DOHH2 (cell line): ENCODE measurements at regions not wholly inside any gene's neighbourhood (a gene's known extent, or its start where the extent isn't known, plus 50 kb on each side); places are given as distances from the start of the nearest gene placed in this dataset.

Experiments used
- CTCF ChIP-seq: fragments of 200-600 bp; sonication (generic); IDR thresholded peaks from one replicate; pipeline ENCODE4 v1.5.1; 2014; ENCODE audit warnings: antibody characterized with exemption, mild to moderate bottlenecking, low read depth, low read length; ENCODE audit not compliant: poor library complexity, severe bottlenecking
- EZH2phosphoT487 ChIP-seq: fragments of 200-600 bp; sonication (generic); IDR thresholded peaks from 2 replicates; pipeline ENCODE4 v1.6.1; 2017; ENCODE audit warnings: borderline replicate concordance, mild to moderate bottlenecking, antibody characterized with exemption, low read length, moderate library complexity, mixed read lengths

GRCh38 chr4:34432706-34433105, 1811.6 kb downstream of the ARAP2 start:
- TF ChIP-seq CTCF (no peak), EZH2phosphoT487 (no peak)
